ENCODE measurements at regions not wholly inside any gene's neighbourhood (a gene's known extent, or its start where the extent isn't known, plus 50 kb on each side); places are given as distances from the start of the nearest gene placed in this dataset.

- TF ChIP-seq TCF7L2 (IDR thresholded peaks at IDR 0.05; ENCODE audit: low read depth, low read length) (no peak), SIN3A (IDR thresholded peaks at IDR 0.05; ENCODE audit: borderline replicate concordance, insufficient read depth, low read depth, low read length) (no peak), POLR2AphosphoS5 (IDR thresholded peaks at IDR 0.05; ENCODE audit: low read depth, low read length) (no peak), CTCF (IDR thresholded peaks at IDR 0.05) (no peak), REST (IDR thresholded peaks at IDR 0.05; ENCODE audit: insufficient read depth in 1 of 2, low read depth in 2 of 2, low read length in 1 of 2) (no peak)
- ChIA-PET POLR2A (no interaction called here), CTCF (no interaction called here)
- H3K9me3 ChIP-seq (ENCODE audit: control insufficient read depth, insufficient read depth, low read depth, low read length), result no peaks in the 10 kb centered on the region
- no peak overlapping the region for H3K4me3 ChIP-seq (ENCODE audit: low read depth in 2 of 2, low read length in 2 of 2)
- no peaks in the 10 kb centered on the region for H3K36me3 ChIP-seq (ENCODE audit: control insufficient read depth, insufficient read depth, low read length)
- BruUV-seq (replicated peaks), result no TSS peak
- DNase-seq (ENCODE audit: low read depth, low spot score), result no peak
- in situ Hi-C loops (cut with HindIII; ENCODE audit: low pct_unique_long_range_greater_than_20kb, low sequenced_read_pairs), result no loop called here
- H3K27me3 ChIP-seq (ENCODE audit: control insufficient read depth, insufficient read depth, low read length), result no peaks in the 10 kb centered on the region; the same call in 1 of the 2 replicates
- intact Hi-C loops (cut with micrococcal nuclease; ENCODE audit: unreplicated experiment), result no loop called here
- no peak for ATAC-seq
- no peak overlapping the region for H3K27ac ChIP-seq (ENCODE audit: low read length)
- no peaks in the 10 kb centered on the region for H3K4me1 ChIP-seq (ENCODE audit: control insufficient read depth, insufficient read depth, low read length)
Observed at GRCh38 chr2:15860760-15861159, 79.6 kb upstream of the MYCN start.

- in situ Hi-C loops (cut with HindIII; ENCODE audit: low pct_unique_long_range_greater_than_20kb, low sequenced_read_pairs) (no loop called here), intact Hi-C loops (cut with micrococcal nuclease; ENCODE audit: unreplicated experiment) (no loop called here)
- no peak overlapping the region for H3K4me3 ChIP-seq (ENCODE audit: low read depth in 2 of 2, low read length in 2 of 2)
- ChIA-PET CTCF (no interaction called here), POLR2A (no interaction called here)
- H3K9me3 ChIP-seq (ENCODE audit: control insufficient read depth, insufficient read depth, low read depth, low read length), result no peaks in the 10 kb centered on the region
- TF ChIP-seq REST (IDR thresholded peaks at IDR 0.05; ENCODE audit: insufficient read depth in 1 of 2, low read depth in 2 of 2, low read length in 1 of 2) (no peak), SIN3A (IDR thresholded peaks at IDR 0.05; ENCODE audit: borderline replicate concordance, insufficient read depth, low read depth, low read length) (no peak), POLR2AphosphoS5 (IDR thresholded peaks at IDR 0.05; ENCODE audit: low read depth, low read length) (no peak), CTCF (IDR thresholded peaks at IDR 0.05) (no peak), TCF7L2 (IDR thresholded peaks at IDR 0.05; ENCODE audit: low read depth, low read length) (no peak)
- no peaks in the 10 kb centered on the region for H3K4me1 ChIP-seq (ENCODE audit: control insufficient read depth, insufficient read depth, low read length)
- no peak overlapping the region for H3K27ac ChIP-seq (ENCODE audit: low read length)
- BruUV-seq (replicated peaks), result no TSS peak
- no peaks in the 10 kb centered on the region for H3K36me3 ChIP-seq (ENCODE audit: control insufficient read depth, insufficient read depth, low read length)
- DNase-seq (ENCODE audit: low read depth, low spot score), result no peak
- ATAC-seq, result no peak
- H3K27me3 ChIP-seq (ENCODE audit: control insufficient read depth, insufficient read depth, low read length), result no peaks in the 10 kb centered on the region; the same call in 1 of the 2 replicates
Observed at GRCh38 chr2:15861172-15861822, 79.1 kb upstream of the MYCN start.
